H4 (cell line): ENCODE measurements at regions not wholly inside any gene's neighbourhood (a gene's known extent, or its start where the extent isn't known, plus 50 kb on each side); places are given as distances from the start of the nearest gene placed in this dataset.

ENCODE experiments used
- DNase-seq: peaks from one replicate; pipeline ENCODE4 v3.0.0-alpha.2; 2015; ENCODE audit warnings: low spot score

GRCh38 chr18:10312326-10313015 is 142.0 kb upstream of the APCDD1 start:
- DNase-seq, result no peak

- no peak for DNase-seq
Observed at GRCh38 chr18:10313016-10313342, 141.5 kb upstream of the APCDD1 start.

- no peak for DNase-seq
Observed at GRCh38 chr18:10314066-10314465, 140.4 kb upstream of the APCDD1 start.

- DNase-seq, result no peak
Observed at GRCh38 chr18:10315522-10315921, 138.9 kb upstream of the APCDD1 start.

GRCh38 chr18:10316778-10317177 is 137.7 kb upstream of the APCDD1 start:
- no peak for DNase-seq

GRCh38 chr18:10317864-10318690 is 136.4 kb upstream of the APCDD1 start:
- DNase-seq, result no peak

GRCh38 chr18:10318691-10318970 is 135.8 kb upstream of the APCDD1 start:
- no peak for DNase-seq

GRCh38 chr18:10319026-10319425 is 135.4 kb upstream of the APCDD1 start:
- DNase-seq, result no peak

GRCh38 chr18:10319914-10320600 is 134.4 kb upstream of the APCDD1 start:
- DNase-seq, result no peak

GRCh38 chr18:10320791-10321190 is 133.6 kb upstream of the APCDD1 start:
- DNase-seq, result no peak

GRCh38 chr18:10321576-10321975 is 132.9 kb upstream of the APCDD1 start:
- DNase-seq, result no peak

- DNase-seq, result no peak
Observed at GRCh38 chr18:10322004-10322403, 132.4 kb upstream of the APCDD1 start.

GRCh38 chr18:10322435-10322834 is 132.0 kb upstream of the APCDD1 start:
- no peak for DNase-seq

- no peak for DNase-seq
Observed at GRCh38 chr18:10329101-10329500, 125.3 kb upstream of the APCDD1 start.

- DNase-seq, result no peak
Observed at GRCh38 chr18:10330428-10330827, 124.0 kb upstream of the APCDD1 start.

- no peak for DNase-seq
Observed at GRCh38 chr18:10332452-10332851, 122.0 kb upstream of the APCDD1 start.

- DNase-seq, result no peak
Observed at GRCh38 chr18:10336749-10337350, 117.6 kb upstream of the APCDD1 start.

- DNase-seq, result no peak
Observed at GRCh38 chr18:10340821-10341220, 113.6 kb upstream of the APCDD1 start.

- no peak for DNase-seq
Observed at GRCh38 chr18:10343778-10344177, 110.7 kb upstream of the APCDD1 start.

GRCh38 chr18:10346749-10347415 is 107.6 kb upstream of the APCDD1 start:
- DNase-seq, result no peak

GRCh38 chr18:10349561-10349960 is 104.9 kb upstream of the APCDD1 start:
- DNase-seq, result no peak

GRCh38 chr18:10350661-10351060 is 103.8 kb upstream of the APCDD1 start:
- no peak for DNase-seq
